Breast epithelium (tissue), 4 donors: ENCODE measurements at regions not wholly inside any gene's neighbourhood (a gene's known extent, or its start where the extent isn't known, plus 50 kb on each side); places are given as distances from the start of the nearest gene placed in this dataset.
A peak's percentile ranks its signal among the peaks of the same experiment; 100 is the strongest.

Experiments used
- DNase-seq, 2 donors: peaks; one replicate each; pipeline ENCODE4 v3.0.0-alpha.2; 2019; ENCODE audit warnings: low spot score in 2 of 2
- H3K27ac ChIP-seq, 2 donors: fragments of 200-600 bp; sonication (generic) in 1 of 2; one replicate each; pipeline ENCODE4 v1.5.1; 2016 to 2019; ENCODE audit warnings: mild to moderate bottlenecking in 1 of 2
- H3K27me3 ChIP-seq, 2 donors: fragments of 200-600 bp; sonication (generic) in 1 of 2; one replicate each; pipeline versions ENCODE4 v1.5.1 to v1.6.0; 2017 to 2019; ENCODE audit warnings: control low read depth in 1 of 2, mild to moderate bottlenecking in 1 of 2
- H3K36me3 ChIP-seq: fragments of 200-600 bp; one replicate; pipeline ENCODE4 v1.5.1; 2019
- H3K4me1 ChIP-seq, 2 donors: fragments of 200-600 bp; sonication (generic); one replicate each; pipeline ENCODE4 v1.5.1; 2016 to 2019; ENCODE audit warnings: control low read depth in 1 of 2
- H3K4me3 ChIP-seq, 3 donors: fragments of 200-600 bp; sonication (generic); 1 replicate in 2 of 3; 2 replicates in 1 of 3; pipeline ENCODE4 v1.5.1; 2016 to 2019; ENCODE audit warnings: mild to moderate bottlenecking in 3 of 3, moderate library complexity in 2 of 3
- H3K9me3 ChIP-seq, 2 donors: fragments of 200-600 bp; sonication (generic) in 1 of 2; one replicate each; pipeline ENCODE4 v1.5.1; 2016 to 2019; ENCODE audit warnings: control low read depth in 1 of 2
- POLR2A ChIP-seq: fragments of 450-650 bp; IDR thresholded peaks from one replicate; pipeline ENCODE4 v1.6.1; 2016; ENCODE audit warnings: antibody characterized with exemption, mild to moderate bottlenecking, moderate library complexity
- POLR2AphosphoS5 ChIP-seq, 3 donors: sonication (generic); formaldehyde crosslinking; IDR thresholded peaks; one replicate each; pipeline ENCODE4 v1.6.1; 2017; ENCODE audit warnings: antibody characterized with exemption in 3 of 3
- intact Hi-C: fragments of 100-400 bp; cut with DNase I; formaldehyde crosslinking; loops from one replicate; pipeline ENCODE4 v1.15.1; 2023; ENCODE audit warnings: low total_unique reads
- TF ChIP-seq, protein P1 (sequence below), 3 donors: fragments of 450-650 bp; IDR thresholded peaks; one replicate each; pipeline ENCODE4 v1.5.1; 2016 to 2017; ENCODE audit warnings: antibody characterized with exemption in 3 of 3, mild to moderate bottlenecking in 3 of 3, moderate library complexity in 3 of 3

GRCh38 chr9:75531588-75531987 lies 358.9 kb upstream of the PCSK5 start:
- Histone ChIP-seq H3K4me1 (no peaks in the 10 kb centered on the region), H3K4me3 (no peak overlapping the region), H3K9me3 (no peaks in the 10 kb centered on the region), H3K36me3 (no peaks in the 10 kb centered on the region), H3K27ac (no peak overlapping the region), H3K27me3 (no peaks in the 10 kb centered on the region)
- no peak for TF ChIP-seq POLR2A
- TF ChIP-seq POLR2AphosphoS5 (IDR thresholded peaks at IDR 0.05): no peak
- intact Hi-C loops: no loop called here
- peak in 1 of 2 donors; percentile 46 for DNase-seq

DNA sequence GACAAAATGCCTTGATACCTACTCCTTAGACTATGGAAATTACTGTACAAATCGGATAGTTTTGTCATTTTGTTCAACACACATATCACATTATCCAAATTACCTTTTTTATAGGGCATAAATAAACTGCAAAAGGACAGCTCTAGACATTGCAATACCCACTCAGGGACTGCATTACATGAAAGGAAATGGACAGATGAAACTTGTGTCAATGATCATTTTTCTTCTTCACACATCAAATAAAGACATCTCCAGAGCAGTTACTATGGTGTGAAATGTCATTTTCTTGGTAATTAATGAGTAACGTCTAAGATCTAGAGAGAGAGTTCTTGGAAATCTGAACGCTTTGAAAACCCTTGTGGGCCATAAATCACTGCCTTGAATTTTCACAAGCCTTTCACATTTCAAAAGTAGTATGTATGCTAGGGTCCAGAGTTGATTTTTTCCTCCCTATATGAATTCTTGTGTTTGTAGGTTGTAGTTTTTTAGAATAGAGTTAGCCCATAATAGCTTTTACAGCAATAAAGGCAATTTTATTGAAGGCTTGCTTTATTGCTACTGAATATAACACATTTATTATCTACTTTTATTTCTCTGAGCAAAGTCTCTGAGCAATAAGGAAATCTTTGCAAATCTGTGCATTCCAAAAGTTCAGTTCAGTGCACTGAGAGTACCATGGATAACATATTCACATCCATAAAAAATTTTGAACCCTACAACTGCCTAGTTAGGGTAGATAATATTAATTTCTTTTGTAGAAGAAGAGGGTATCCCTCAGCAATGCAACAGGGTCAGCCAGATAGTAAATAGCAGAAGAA lies 358.0 kb upstream of the PCSK5 start:
- TF ChIP-seq POLR2AphosphoS5 (IDR thresholded peaks at IDR 0.05) (no peak), POLR2A (no peak)
- TF ChIP-seq, protein P1, sequence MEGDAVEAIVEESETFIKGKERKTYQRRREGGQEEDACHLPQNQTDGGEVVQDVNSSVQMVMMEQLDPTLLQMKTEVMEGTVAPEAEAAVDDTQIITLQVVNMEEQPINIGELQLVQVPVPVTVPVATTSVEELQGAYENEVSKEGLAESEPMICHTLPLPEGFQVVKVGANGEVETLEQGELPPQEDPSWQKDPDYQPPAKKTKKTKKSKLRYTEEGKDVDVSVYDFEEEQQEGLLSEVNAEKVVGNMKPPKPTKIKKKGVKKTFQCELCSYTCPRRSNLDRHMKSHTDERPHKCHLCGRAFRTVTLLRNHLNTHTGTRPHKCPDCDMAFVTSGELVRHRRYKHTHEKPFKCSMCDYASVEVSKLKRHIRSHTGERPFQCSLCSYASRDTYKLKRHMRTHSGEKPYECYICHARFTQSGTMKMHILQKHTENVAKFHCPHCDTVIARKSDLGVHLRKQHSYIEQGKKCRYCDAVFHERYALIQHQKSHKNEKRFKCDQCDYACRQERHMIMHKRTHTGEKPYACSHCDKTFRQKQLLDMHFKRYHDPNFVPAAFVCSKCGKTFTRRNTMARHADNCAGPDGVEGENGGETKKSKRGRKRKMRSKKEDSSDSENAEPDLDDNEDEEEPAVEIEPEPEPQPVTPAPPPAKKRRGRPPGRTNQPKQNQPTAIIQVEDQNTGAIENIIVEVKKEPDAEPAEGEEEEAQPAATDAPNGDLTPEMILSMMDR (IDR thresholded peaks at IDR 0.05): no peak
- Histone ChIP-seq H3K4me3 (no peak overlapping the region), H3K4me1 (no peaks in the 10 kb centered on the region), H3K27ac (no peak overlapping the region), H3K9me3 (no peaks in the 10 kb centered on the region), H3K36me3 (no peaks in the 10 kb centered on the region), H3K27me3 (no peaks in the 10 kb centered on the region)
- DNase-seq: no peak
- intact Hi-C loops: no loop called here

DNA sequence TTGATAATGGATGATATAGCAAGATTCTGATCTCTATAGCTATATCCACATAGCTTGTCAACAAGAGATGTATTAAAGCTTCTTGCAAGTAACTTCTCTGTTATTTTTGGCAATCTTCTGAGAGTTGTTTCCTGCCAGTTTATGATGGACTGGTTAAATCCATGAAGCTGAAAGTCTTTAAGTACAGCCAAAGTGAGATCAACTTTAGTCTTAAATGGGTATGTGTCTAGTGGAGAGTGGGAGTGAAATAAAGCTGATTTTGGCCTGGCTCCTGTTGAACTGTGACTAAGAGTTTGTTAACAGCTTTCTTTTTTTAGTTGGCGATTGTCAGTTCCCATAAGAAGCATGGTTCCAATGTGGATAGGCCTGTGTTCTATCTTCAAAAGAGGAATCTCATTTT lies 350.9 kb upstream of the PCSK5 start:
- DNase-seq: no peak
- no peak for TF ChIP-seq POLR2A
- no peak for TF ChIP-seq POLR2AphosphoS5 (IDR thresholded peaks at IDR 0.05)
- TF ChIP-seq, protein P1 (IDR thresholded peaks at IDR 0.05): no peak
- Histone ChIP-seq H3K4me1 (no peaks in the 10 kb centered on the region), H3K4me3 (no peak overlapping the region), H3K27me3 (no peaks in the 10 kb centered on the region), H3K36me3 (no peaks in the 10 kb centered on the region), H3K27ac (no peak overlapping the region), H3K9me3 (no peaks in the 10 kb centered on the region)
- intact Hi-C loops: no loop called here

GRCh38 chr9:75540185-75540584 lies 350.3 kb upstream of the PCSK5 start:
- TF ChIP-seq POLR2AphosphoS5 (IDR thresholded peaks at IDR 0.05) (no peak), POLR2A (no peak)
- TF ChIP-seq, protein P1 (IDR thresholded peaks at IDR 0.05): no peak
- Histone ChIP-seq H3K9me3 (no peaks in the 10 kb centered on the region), H3K27me3 (no peaks in the 10 kb centered on the region), H3K4me3 (no peak overlapping the region), H3K27ac (no peak overlapping the region), H3K36me3 (no peaks in the 10 kb centered on the region), H3K4me1 (no peaks in the 10 kb centered on the region)
- intact Hi-C loops: loop anchor here (1.0 kb wide), 1 partner anchor 14 kb away; no protein-coding TSS in a partner anchor
- DNase-seq: no peak

DNA sequence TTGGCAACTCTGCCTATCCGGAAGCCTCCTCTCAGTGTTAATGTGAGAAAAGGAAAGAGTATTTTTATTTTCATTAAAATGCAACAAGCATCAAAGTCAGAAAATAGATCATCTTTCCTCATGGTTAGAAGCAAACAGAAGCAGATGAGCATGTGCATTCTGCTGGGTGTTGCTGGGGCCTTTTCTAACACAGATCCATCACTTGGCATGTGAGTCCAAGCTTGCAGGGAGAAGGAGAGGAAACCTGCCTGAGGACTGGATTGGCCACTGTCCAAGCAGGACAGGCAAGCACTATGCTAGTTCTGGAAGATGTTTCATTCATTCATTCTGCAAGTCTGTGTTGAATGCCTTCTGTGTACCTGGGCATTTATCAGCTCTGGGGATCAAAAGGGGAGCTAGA lies 348.7 kb upstream of the PCSK5 start:
- intact Hi-C loops: no loop called here
- TF ChIP-seq, protein P1 (IDR thresholded peaks at IDR 0.05): no peak
- TF ChIP-seq POLR2AphosphoS5 (IDR thresholded peaks at IDR 0.05) (no peak), POLR2A (no peak)
- Histone ChIP-seq H3K4me1 (no peaks in the 10 kb centered on the region), H3K9me3 (no peaks in the 10 kb centered on the region), H3K27me3 (no peaks in the 10 kb centered on the region), H3K4me3 (no peak overlapping the region), H3K36me3 (no peaks in the 10 kb centered on the region), H3K27ac (no peak overlapping the region)
- no peak for DNase-seq
